Activated CD8-positive, alpha-beta T cell treated with anti-CD3 and anti-CD28 coated beads for 36 hours (primary cell): ENCODE measurements at regions not wholly inside any gene's neighbourhood (a gene's known extent, or its start where the extent isn't known, plus 50 kb on each side); places are given as distances from the start of the nearest gene placed in this dataset.

ENCODE experiments used
- ATAC-seq: fragments of 200-7000 bp; cut with Tn5 transposase; one replicate; pipeline ENCODE4 v1.10.0; 2021; ENCODE audit warnings: mild to moderate bottlenecking, moderate library complexity
- CTCF ChIA-PET: fragments of 350-600 bp; sonication (Branson Sonifier 250); formaldehyde crosslinking; loops from one replicate; lab custom pipeline; 2021; ENCODE audit warnings: antibody characterized with exemption; lab: Charles Lee
- POLR2A ChIA-PET: fragments of 350-600 bp; sonication (Branson Sonifier 250); formaldehyde crosslinking; loops from one replicate; lab custom pipeline; 2021; ENCODE audit warnings: antibody characterized with exemption; lab: Charles Lee
- DNase-seq: peaks from one replicate; pipeline ENCODE4 v3.0.0-alpha.2; 2020
- H3K27ac Mint-ChIP-seq: one replicate; pipeline ENCODE4 v1.8.0; 2021; ENCODE audit warnings: mild to moderate bottlenecking, mixed read lengths
- H3K27me3 Mint-ChIP-seq: one replicate; pipeline ENCODE4 v1.8.0; 2021; ENCODE audit warnings: mixed read lengths
- H3K36me3 Mint-ChIP-seq: one replicate; pipeline ENCODE4 v1.8.0; 2021; ENCODE audit warnings: low read depth, mixed read lengths
- H3K4me1 Mint-ChIP-seq: one replicate; pipeline ENCODE4 v1.8.0; 2021; ENCODE audit warnings: low read depth, mixed read lengths
- H3K4me3 Mint-ChIP-seq: one replicate; pipeline ENCODE4 v1.8.0; 2021; ENCODE audit warnings: mild to moderate bottlenecking, moderate library complexity, mixed read lengths
- H3K9me3 Mint-ChIP-seq: one replicate; pipeline ENCODE4 v1.8.0; 2021; ENCODE audit warnings: mixed read lengths
- CTCF ChIP-seq: fragments of 200-600 bp; IDR thresholded peaks from one replicate; pipeline ENCODE4 v1.8.0; 2022; ENCODE audit warnings: antibody characterized with exemption, mild to moderate bottlenecking
- intact Hi-C: fragments of 100-400 bp; cut with micrococcal nuclease; formaldehyde crosslinking; loops from one replicate; pipeline ENCODE4 v1.10.0; 2022

GRCh38 chr1:115215110-115215509, 122.9 kb downstream of the NGF start:
- H3K27me3 Mint-ChIP-seq = peaks cover 23% of the 10 kb centered on the region
- ATAC-seq (no peak), DNase-seq (no peak)
- intact Hi-C loops = no loop called here
- no peak overlapping the region for H3K4me3 Mint-ChIP-seq
- H3K36me3 Mint-ChIP-seq = no peaks in the 10 kb centered on the region
- H3K9me3 Mint-ChIP-seq = no peaks in the 10 kb centered on the region
- ChIA-PET POLR2A (no interaction called here), CTCF (no interaction called here)
- no peaks in the 10 kb centered on the region for H3K4me1 Mint-ChIP-seq
- H3K27ac Mint-ChIP-seq = no peak overlapping the region
- TF ChIP-seq CTCF = no peak

- Mint-ChIP-seq H3K4me1 (no peaks in the 10 kb centered on the region), H3K4me3 (no peak overlapping the region), H3K9me3 (no peaks in the 10 kb centered on the region), H3K27ac (no peak overlapping the region), H3K36me3 (no peaks in the 10 kb centered on the region), H3K27me3 (peaks cover 21% of the 10 kb centered on the region)
- CTCF ChIA-PET = no interaction called here
- DNase-seq (no peak), ATAC-seq (no peak)
- POLR2A ChIA-PET = no interaction called here
- intact Hi-C loops = no loop called here
- TF ChIP-seq CTCF = no peak
These were observed 124.0 kb downstream of the NGF start for GRCh38 chr1:115214098-115214497.

GRCh38 chr1:115213130-115213529, 123.8 kb upstream of the TSPAN2 start:
- ATAC-seq = no peak

GRCh38 chr1:115211071-115211745, 121.9 kb upstream of the TSPAN2 start:
- POLR2A ChIA-PET = interaction anchor here (1.3 kb wide), 1 partner anchor 18 kb away, joined by 3 read pairs; no protein-coding TSS in a partner anchor
- H3K4me3 Mint-ChIP-seq = no peak overlapping the region
- no peaks in the 10 kb centered on the region for H3K9me3 Mint-ChIP-seq
- no peaks in the 10 kb centered on the region for H3K36me3 Mint-ChIP-seq
- H3K4me1 Mint-ChIP-seq = no peaks in the 10 kb centered on the region
- CTCF ChIA-PET = interaction anchor here (0.7 kb wide), 1 partner anchor 83 kb away, joined by 3 read pairs; no protein-coding TSS in a partner anchor
- no peak overlapping the region for H3K27ac Mint-ChIP-seq
- DNase-seq = no peak
- TF ChIP-seq CTCF = no peak
- H3K27me3 Mint-ChIP-seq = peaks cover 12% of the 10 kb centered on the region
- ATAC-seq = no peak
- intact Hi-C loops = no loop called here

More at GRCh38 chr1:115213130-115213529, 123.8 kb upstream of the TSPAN2 start:
- Mint-ChIP-seq H3K27me3 (peaks cover 17% of the 10 kb centered on the region), H3K4me1 (no peaks in the 10 kb centered on the region), H3K36me3 (no peaks in the 10 kb centered on the region), H3K27ac (no peak overlapping the region), H3K9me3 (no peaks in the 10 kb centered on the region), H3K4me3 (no peak overlapping the region)
- ChIA-PET POLR2A (no interaction called here), CTCF (no interaction called here)
- intact Hi-C loops = no loop called here
- DNase-seq = no peak
- no peak for TF ChIP-seq CTCF

GRCh38 chr1:115210302-115210711, 121.0 kb upstream of the TSPAN2 start:
- intact Hi-C loops = no loop called here
- Mint-ChIP-seq H3K4me1 (no peaks in the 10 kb centered on the region), H3K27ac (no peak overlapping the region), H3K27me3 (peaks cover 12% of the 10 kb centered on the region), H3K36me3 (no peaks in the 10 kb centered on the region), H3K4me3 (no peak overlapping the region), H3K9me3 (no peaks in the 10 kb centered on the region)
- POLR2A ChIA-PET = interaction anchor here (1.3 kb wide), 1 partner anchor 17 kb away, joined by 3 read pairs; no protein-coding TSS in a partner anchor
- CTCF ChIA-PET = no interaction called here
- TF ChIP-seq CTCF = no peak
- ATAC-seq (no peak), DNase-seq (no peak)
